ENCODE measurements at regions not wholly inside any gene's neighbourhood (a gene's known extent, or its start where the extent isn't known, plus 50 kb on each side); places are given as distances from the start of the nearest gene placed in this dataset.

GRCh38 chr15:61480863-61481262 is 251.8 kb upstream of the RORA start:
- WGBS (ENCODE audit: insufficient coverage, insufficient replicate concordance, low lambda C conversion rate, missing lambda C conversion rate) = 18% methylated on average over 5 of the region's 5 CpGs
- ATAC-seq (no peak), FAIRE-seq (no peak), DNase-seq (ENCODE audit: low read depth, low spot score) (no peak)
- Histone ChIP-seq H4K20me1 (ENCODE audit: control insufficient read depth, insufficient read depth) (no peaks in the 10 kb centered on the region), H3K4me2 (ENCODE audit: control insufficient read depth, insufficient read depth) (no peak overlapping the region), H3K4me1 (ENCODE audit: control insufficient read depth, insufficient read depth, low read length) (no peaks in the 10 kb centered on the region), H2AFZ (ENCODE audit: control insufficient read depth, low read depth, low read length) (no peak overlapping the region), H3K36me3 (ENCODE audit: control insufficient read depth in 2 of 2, insufficient read depth in 2 of 2, low read length in 1 of 2) (no peaks in the 10 kb centered on the region), H3K79me2 (ENCODE audit: control insufficient read depth, insufficient read depth, low read length) (no peaks in the 10 kb centered on the region), H3K9ac (ENCODE audit: control insufficient read depth, insufficient read depth, low read length) (no peak overlapping the region), H3K9me3 (replicated peaks; ENCODE audit: control insufficient read depth, insufficient read depth, low read length) (no peaks in the 10 kb centered on the region), H3K4me3 (no peak overlapping the region), H3K27ac (ENCODE audit: control insufficient read depth, insufficient read depth) (no peak overlapping the region), H3K27me3 (replicated peaks in 1 of 2; ENCODE audit: control insufficient read depth in 2 of 2, insufficient read depth in 2 of 2, low read length in 1 of 2) (peaks cover 0 to 4% of the 10 kb centered on the region in 2 experiments; a peak in 1 of 4 replicates)
- BruUV-seq (replicated peaks) = no TSS peak
- POLR2A ChIA-PET = no interaction called here
- SMC1A ChIA-PET (ENCODE audit: uncharacterized antibody, unreplicated experiment) = no interaction called here
- in situ Hi-C loops (cut with MboI) (no loop called here), intact Hi-C loops (cut with micrococcal nuclease; ENCODE audit: unreplicated experiment) (no loop called here)
- CTCF ChIA-PET = no interaction called here
- RAD21 ChIA-PET (ENCODE audit: unreplicated experiment) = no interaction called here
- no peak for TF ChIP-seq ZNF384 (IDR thresholded peaks at IDR 0.05; ENCODE audit: borderline replicate concordance, low read depth, low read length)
- TF ChIP-seq PBX3 (IDR thresholded peaks at IDR 0.05; ENCODE audit: insufficient replicate concordance, low read depth, low read length) = no peak
- no peak for TF ChIP-seq MYB (IDR thresholded peaks at IDR 0.05; ENCODE audit: borderline replicate concordance, low read depth, low read length)
- no peak for TF ChIP-seq RFX5 (IDR thresholded peaks at IDR 0.05; ENCODE audit: low read depth, low read length)
- no peak for TF ChIP-seq BRCA1 (IDR thresholded peaks at IDR 0.05; ENCODE audit: low read depth, low read length)
- no peak for TF ChIP-seq SKIL (IDR thresholded peaks at IDR 0.05; ENCODE audit: low read depth, poor library complexity, severe bottlenecking)
- no peak for TF ChIP-seq E2F4 (IDR thresholded peaks at IDR 0.05; ENCODE audit: low read depth, low read length)
- no peak for TF ChIP-seq CHD1 (IDR thresholded peaks at IDR 0.05; ENCODE audit: low read depth, low read length)
- TF ChIP-seq MAX (IDR thresholded peaks at IDR 0.05; ENCODE audit: low read depth, low read length) = no peak
- no peak for TF ChIP-seq CUX1 (IDR thresholded peaks at IDR 0.05; ENCODE audit: insufficient replicate concordance, low read depth, low read length)
- TF ChIP-seq GATAD2B (conservative IDR thresholded peaks at IDR 0.05; ENCODE audit: low read depth) = no peak
- TF ChIP-seq MEF2A (IDR thresholded peaks at IDR 0.05; ENCODE audit: insufficient read depth, low read depth, low read length) = no peak
- TF ChIP-seq NFIC (IDR thresholded peaks at IDR 0.05; ENCODE audit: low read depth, low read length) = no peak
- TF ChIP-seq EZH2 (IDR thresholded peaks at IDR 0.05; ENCODE audit: borderline replicate concordance, control insufficient read depth, low read depth, low read length) = no peak
- TF ChIP-seq ZBED1 (IDR thresholded peaks at IDR 0.05; ENCODE audit: borderline replicate concordance) = no peak
- no peak for TF ChIP-seq KAT2A (conservative IDR thresholded peaks at IDR 0.05; ENCODE audit: control insufficient read depth, low read depth, low read length)
